NCI-H1436 (cell line): ENCODE measurements at regions not wholly inside any gene's neighbourhood (a gene's known extent, or its start where the extent isn't known, plus 50 kb on each side); places are given as distances from the start of the nearest gene placed in this dataset.
"Not testable (repeated sequence)": the region's sequence is repeated elsewhere in the genome, so short reads cannot be mapped to it uniquely, and the experiment has no call there.

Experiments
- DNase-seq: peaks from one replicate; lab custom pipeline; 2025; lab: John Stamatoyannopoulos, UW

DNA sequence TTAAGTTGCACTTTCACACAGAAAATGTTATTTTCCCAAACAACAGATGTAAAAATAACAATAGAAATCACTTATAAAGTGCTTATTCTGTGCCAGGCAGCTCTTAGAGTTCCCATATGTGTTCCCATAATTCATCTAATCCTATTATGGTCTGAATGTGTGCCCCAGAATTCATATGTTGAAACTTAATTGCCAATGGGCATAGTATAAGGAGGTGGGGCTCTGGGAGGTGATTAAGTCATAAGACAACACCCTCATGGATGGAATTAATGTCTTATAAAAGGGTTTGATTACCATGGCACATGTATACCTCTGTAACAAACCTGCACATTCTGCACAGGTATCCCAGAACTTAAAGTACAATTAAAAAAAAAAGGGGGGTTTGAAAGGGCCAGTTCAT is 92.7 kb downstream of the FZD1 start:
- no peak for DNase-seq

DNA sequence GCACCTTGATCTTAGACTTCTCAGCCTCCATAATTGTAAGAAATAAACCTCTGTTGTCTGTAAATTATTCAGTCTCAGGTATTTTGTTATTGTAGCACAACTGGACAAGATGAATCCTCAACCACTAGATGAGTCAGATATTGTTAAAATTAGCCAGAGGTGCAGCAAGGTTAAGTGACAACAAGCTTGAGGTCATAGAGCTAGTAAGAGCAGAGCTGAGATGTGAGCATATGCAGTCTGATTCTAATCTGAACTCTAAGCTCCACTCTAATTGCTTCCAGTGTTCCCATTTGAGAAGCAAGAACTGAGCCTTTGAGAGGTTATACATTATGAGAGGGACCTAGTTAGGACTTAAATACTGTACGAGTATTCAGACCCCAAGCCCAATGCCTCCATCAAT is 93.1 kb downstream of the FZD1 start:
- DNase-seq, result no peak

- DNase-seq, result no peak
Measured at GRCh38 chr7:91357901-91358300, 93.7 kb downstream of the FZD1 start.

DNA sequence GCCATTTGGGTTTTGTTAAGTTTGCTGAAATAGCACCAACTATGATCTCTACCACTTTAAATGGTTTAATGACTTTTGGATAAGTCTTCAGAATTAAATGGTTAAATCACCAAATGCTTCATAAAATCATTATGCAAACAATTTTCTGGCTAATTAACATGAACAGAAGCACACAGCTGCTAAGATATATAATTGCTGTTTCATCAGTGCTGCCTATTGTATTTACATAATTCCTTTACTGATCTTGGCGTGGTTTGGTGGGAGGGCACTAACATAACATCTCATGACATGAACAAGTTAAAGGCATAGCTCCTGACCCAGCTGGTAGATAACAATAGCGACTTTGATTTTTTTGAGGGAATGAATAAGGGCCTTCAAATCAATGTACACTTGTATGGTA is 94.1 kb downstream of the FZD1 start:
- no peak for DNase-seq

- not testable (repeated sequence) for DNase-seq
Measured at GRCh38 chr7:91365097-91365496, 100.9 kb downstream of the FZD1 start.

DNA sequence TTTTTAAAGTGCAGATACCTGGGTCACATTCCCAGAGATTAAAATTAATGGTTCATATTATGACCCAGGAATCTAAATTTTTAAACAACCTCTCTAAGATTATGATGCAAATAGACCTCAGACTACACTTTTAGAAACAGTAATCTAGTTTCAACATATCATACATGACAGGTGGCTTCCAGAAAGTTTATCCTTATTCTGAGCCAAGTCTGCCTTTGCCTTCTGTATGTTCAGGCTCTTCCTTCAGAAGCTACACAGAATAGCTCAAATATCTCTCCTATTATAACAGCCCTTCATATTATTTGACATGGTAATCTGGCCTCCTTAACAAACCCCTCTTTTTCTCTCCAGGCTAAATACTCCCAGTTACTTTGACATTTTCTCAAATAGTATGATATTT is 101.9 kb downstream of the FZD1 start:
- DNase-seq, result no peak

DNA sequence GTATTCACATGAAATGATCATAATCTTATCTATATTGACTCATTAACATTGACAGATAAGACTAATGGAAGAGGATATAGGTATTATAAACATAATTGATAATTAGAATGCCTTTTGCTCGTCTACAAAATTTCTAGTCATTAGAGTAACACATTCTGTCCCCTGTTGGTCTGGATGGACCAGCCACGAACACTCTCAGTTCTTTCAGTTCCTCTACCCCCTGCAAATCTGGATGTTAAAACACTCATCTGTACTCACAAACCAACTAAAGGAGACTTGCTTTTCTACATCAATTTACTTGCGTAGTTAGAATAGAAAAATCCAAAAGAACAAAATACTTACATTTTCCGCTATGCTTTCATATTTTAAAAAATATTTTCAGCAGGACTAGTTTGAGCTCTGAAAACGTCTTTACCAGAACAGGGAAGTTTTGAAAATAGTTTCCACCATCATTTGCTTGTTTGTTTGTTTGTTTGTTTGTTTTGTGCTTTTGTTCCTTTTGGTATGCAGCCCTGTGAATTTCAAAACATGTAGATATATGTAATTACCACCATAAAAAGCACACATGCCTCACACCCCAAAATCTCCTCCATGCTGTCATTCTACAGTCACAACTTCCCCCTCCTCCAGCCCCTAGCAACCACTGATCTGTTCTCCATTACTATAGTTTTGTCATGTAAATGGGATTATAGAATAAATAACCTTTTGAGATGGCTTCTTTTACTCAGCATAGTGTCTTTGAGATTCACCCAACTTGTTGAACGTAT is 103.8 kb downstream of the FZD1 start:
- no peak for DNase-seq

GRCh38 chr7:91372323-91372722 is 108.1 kb downstream of the FZD1 start:
- no peak for DNase-seq

DNA sequence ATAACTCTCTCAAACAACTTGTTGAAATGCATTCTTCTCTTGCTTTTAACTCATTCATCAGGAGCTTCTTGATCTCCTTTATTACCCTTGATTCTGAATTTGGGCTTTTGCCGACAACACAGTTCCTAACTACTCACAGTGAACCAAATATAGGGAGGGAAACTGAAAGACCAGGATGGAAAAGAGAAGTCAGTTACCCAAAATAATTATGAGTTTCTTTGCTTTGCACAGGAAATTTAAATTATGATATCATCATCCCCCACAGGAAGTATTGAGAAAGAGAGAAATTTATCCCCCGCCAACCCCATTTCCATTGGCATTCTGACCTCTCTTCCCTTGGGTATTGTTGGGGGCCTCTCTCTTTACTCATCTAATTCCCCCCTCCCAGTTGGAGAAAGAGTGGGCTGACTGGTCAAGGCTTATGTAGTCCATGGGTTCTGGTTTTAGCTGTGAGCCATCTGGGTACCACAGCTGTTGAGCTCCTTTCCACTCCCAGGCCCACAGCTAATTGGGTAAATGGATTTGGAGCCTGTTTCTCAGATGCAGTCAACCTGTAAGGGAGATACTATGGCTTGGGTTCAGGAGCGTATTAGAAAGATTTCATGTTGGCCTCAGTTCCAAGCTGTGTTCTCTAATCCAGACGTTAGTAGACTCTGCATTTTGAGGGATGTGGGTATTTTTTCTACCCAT is 109.0 kb downstream of the FZD1 start:
- DNase-seq, result no peak

GRCh38 chr7:91374321-91374989 is 110.2 kb downstream of the FZD1 start:
- no peak for DNase-seq

DNA sequence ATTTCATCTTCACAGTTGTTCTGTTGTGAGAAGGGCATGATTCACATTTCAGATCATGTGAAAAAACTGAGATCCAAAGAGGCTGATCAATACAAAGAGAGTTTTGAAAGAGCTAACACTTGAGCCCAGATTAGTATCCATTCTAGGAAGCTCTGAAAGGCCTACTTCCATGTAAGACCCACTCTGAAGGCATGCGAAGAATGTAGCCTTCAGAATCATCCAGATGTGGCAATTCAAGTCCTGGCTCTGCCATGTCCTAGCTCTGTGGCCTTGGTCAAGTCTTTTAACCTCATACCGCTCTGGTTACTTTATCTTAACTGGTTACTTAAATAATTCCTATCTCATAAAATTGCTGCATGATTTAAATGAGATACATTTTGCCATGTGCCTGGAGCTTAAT is 111.1 kb downstream of the FZD1 start:
- no peak for DNase-seq

DNA sequence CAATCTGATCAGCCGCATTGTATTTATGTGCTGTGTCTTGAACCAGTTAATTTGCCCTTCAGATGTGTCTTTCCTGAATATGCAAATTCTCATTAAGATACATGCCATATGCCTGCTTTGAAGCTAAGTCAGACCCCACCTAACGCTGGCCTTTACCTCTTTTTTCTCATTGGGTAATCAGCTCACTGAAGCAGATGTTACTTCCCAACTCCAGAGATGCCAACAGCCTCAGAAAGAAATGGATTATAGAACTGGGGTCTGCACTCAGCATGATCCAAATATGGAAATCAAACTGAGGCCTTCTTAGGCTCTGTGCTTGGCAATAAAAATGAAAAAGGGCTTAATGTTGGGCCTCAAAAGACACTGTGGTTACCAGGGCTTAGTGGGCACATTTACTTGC is 113.9 kb downstream of the FZD1 start:
- DNase-seq, result no peak

DNA sequence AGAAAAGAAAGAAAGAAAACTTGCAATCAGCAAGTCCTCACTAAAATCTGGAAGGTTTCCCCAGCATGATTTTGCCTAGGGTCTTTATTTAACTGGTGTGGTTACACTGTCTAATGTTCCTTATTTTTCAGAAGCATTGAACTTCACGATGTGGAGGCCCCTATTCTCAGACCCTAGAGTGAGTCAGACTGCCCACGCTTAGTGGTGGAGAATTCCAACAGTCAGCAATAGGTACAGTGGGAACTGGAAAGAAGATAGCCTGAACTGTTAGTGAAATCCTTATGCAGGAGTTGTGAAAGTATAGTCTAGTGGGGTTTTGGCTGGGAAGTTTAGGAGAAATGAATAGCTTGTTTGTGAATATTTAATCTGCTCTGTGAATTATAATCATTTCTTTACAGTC is 115.0 kb downstream of the FZD1 start:
- no peak for DNase-seq

GRCh38 chr7:91379991-91380390 is 115.8 kb downstream of the FZD1 start:
- no peak for DNase-seq

- no peak for DNase-seq
Measured at GRCh38 chr7:91383053-91383904, 119.0 kb downstream of the FZD1 start.

DNA sequence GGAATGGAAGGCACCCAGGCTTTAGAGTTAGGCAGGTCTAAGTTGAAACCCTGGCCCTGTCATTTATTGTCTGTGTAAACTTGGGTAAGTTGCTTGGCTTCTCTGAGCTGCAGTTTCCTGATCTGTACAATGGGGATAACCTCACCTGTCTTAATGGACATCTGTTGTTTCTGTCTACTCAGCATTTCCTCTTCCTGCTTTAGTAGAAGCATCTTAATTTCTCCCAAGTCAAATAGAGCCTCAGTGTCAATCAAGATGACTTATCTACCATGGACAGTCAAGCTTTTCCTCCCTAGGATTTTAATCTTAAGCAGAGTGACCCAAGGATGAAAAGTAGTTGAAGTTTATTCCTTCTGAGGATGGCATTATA is 119.7 kb downstream of the FZD1 start:
- no peak for DNase-seq

GRCh38 chr7:91394757-91395156 is 130.5 kb downstream of the FZD1 start:
- DNase-seq, result not testable (repeated sequence)

DNA sequence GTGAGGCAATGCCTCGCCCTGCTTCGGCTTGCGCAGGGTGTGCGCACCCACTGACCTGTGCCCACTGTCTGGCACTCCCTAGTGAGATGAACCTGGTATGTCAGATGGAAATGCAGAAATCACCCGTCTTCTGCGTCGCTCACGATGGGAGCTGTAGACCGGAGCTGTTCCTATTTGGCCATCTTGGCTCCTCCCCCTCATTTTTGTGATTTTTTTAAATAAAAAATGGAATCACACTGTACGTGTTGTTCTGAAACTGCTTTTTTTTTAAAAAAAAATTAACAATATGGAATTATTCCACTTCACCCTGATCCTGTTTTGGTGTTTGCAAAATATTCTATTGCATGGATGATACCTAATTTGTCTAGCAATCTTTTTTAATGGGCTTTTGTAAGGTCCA is 131.1 kb downstream of the FZD1 start:
- not testable (repeated sequence) for DNase-seq

DNA sequence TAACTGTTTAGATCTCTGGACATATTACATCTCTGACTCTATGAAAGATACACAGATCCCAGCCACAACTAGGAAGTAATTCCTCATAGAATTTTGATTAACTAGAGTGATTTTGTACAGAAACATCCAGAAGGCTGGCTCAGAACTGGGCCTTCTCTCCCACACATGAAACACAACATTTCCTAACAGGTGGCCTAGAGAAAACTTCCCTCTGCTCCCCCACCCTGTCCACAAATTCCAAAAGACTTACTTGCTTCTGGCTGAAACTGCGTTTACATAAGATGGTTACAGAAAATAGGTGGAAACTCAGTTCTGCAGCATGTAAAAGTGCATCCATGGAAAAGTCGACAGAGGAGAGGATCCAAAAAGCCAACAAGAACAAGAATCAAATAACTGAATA is 132.9 kb downstream of the FZD1 start:
- no peak for DNase-seq

DNA sequence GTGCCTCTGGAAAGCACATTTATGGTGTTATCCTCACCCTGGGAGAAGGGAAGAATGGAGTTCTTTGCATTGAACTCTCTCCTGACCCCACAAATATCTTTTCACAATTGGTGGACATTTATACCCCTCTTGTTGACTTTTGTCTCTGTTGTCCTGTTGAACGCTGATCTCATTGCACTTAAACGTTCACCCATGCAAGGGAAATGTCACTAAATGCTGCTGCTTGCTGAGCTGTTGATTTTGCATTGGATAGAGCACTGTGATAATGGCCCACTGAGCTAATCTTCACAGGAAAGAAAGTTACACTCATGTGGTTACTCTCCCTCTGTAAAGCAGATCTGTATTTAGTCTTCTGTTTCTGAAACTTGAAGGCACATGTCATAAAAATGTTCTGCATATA is 133.4 kb downstream of the FZD1 start:
- DNase-seq, result no peak

GRCh38 chr7:91398341-91398740 is 134.1 kb downstream of the FZD1 start:
- peak; percentile 50 for DNase-seq

- DNase-seq, result no peak
Measured at GRCh38 chr7:91405092-91405788, 141.0 kb downstream of the FZD1 start.
